A673 (cell line): ENCODE measurements at regions not wholly inside any gene's neighbourhood (a gene's known extent, or its start where the extent isn't known, plus 50 kb on each side); places are given as distances from the start of the nearest gene placed in this dataset.

ENCODE experiments used
- CTCF ChIP-seq: fragments of 300-800, 200-600 bp; sonication (generic); conservative IDR thresholded peaks from 2 replicates; pipeline ENCODE4 v1.5.1; 2017; ENCODE audit warnings: low read depth, mild to moderate bottlenecking, antibody characterized with exemption, low read length, moderate library complexity, mixed read lengths
- EZH2 ChIP-seq: fragments of 200-600 bp; sonication (generic); IDR thresholded peaks from 2 replicates; pipeline ENCODE4 v1.6.1; 2017; ENCODE audit warnings: borderline replicate concordance, low read depth, mild to moderate bottlenecking, mixed read lengths, antibody characterized with exemption, low read length; ENCODE audit not compliant: poor library complexity, severe bottlenecking

- TF ChIP-seq EZH2 (no peak), CTCF (no peak)
Measured at GRCh38 chr2:49286045-49286444, 131.7 kb upstream of the FSHR start.
